ENCODE measurements at regions not wholly inside any gene's neighbourhood (a gene's known extent, or its start where the extent isn't known, plus 50 kb on each side); places are given as distances from the start of the nearest gene placed in this dataset.
"Not testable (repeated sequence)": the region's sequence is repeated elsewhere in the genome, so short reads cannot be mapped to it uniquely, and the experiment has no call there.

- in situ Hi-C loops (cut with HindIII; ENCODE audit: low pct_ligation_motif_present, low sequenced_read_pairs); H3K27me3 ChIP-seq (replicated peaks); H3K4me3 ChIP-seq (ENCODE audit: low read depth, low read length); DNase-seq; H3K36me3 ChIP-seq (replicated peaks); H3K27ac ChIP-seq: not testable (repeated sequence)
Measured at GRCh38 chr1:149635290-149635899, 51.7 kb downstream of the PPIAL4C start.

- H3K27ac ChIP-seq: peak overlapping the region; percentile 100
- peak overlapping the region; percentile 58 for H3K4me3 ChIP-seq (ENCODE audit: low read depth, low read length)
- H3K27me3 ChIP-seq (replicated peaks); in situ Hi-C loops (cut with HindIII; ENCODE audit: low pct_ligation_motif_present, low sequenced_read_pairs); H3K36me3 ChIP-seq (replicated peaks): not testable (repeated sequence)
- DNase-seq: peak; percentile 96
Measured at GRCh38 chr1:149636286-149637122, 52.9 kb downstream of the PPIAL4C start.

- H3K36me3 ChIP-seq (replicated peaks); H3K27ac ChIP-seq; H3K4me3 ChIP-seq (ENCODE audit: low read depth, low read length); DNase-seq; H3K27me3 ChIP-seq (replicated peaks); in situ Hi-C loops (cut with HindIII; ENCODE audit: low pct_ligation_motif_present, low sequenced_read_pairs): not testable (repeated sequence)
Measured at GRCh38 chr1:149638481-149638880, 54.8 kb downstream of the PPIAL4C start.

- H3K27me3 ChIP-seq (replicated peaks); DNase-seq; in situ Hi-C loops (cut with HindIII; ENCODE audit: low pct_ligation_motif_present, low sequenced_read_pairs); H3K4me3 ChIP-seq (ENCODE audit: low read depth, low read length); H3K36me3 ChIP-seq (replicated peaks); H3K27ac ChIP-seq: not testable (repeated sequence)
Measured at GRCh38 chr1:149638901-149639658, 55.4 kb downstream of the PPIAL4C start.

GRCh38 chr1:149641179-149641578 lies 57.5 kb downstream of the PPIAL4C start:
- in situ Hi-C loops (cut with HindIII; ENCODE audit: low pct_ligation_motif_present, low sequenced_read_pairs); H3K27ac ChIP-seq; DNase-seq; H3K4me3 ChIP-seq (ENCODE audit: low read depth, low read length); H3K36me3 ChIP-seq (replicated peaks); H3K27me3 ChIP-seq (replicated peaks): not testable (repeated sequence)

GRCh38 chr1:149644818-149645217 lies 61.2 kb downstream of the PPIAL4C start:
- H3K36me3 ChIP-seq (replicated peaks); in situ Hi-C loops (cut with HindIII; ENCODE audit: low pct_ligation_motif_present, low sequenced_read_pairs); DNase-seq; H3K27me3 ChIP-seq (replicated peaks); H3K27ac ChIP-seq; H3K4me3 ChIP-seq (ENCODE audit: low read depth, low read length): not testable (repeated sequence)

GRCh38 chr1:149646360-149647017 lies 62.8 kb downstream of the PPIAL4C start:
- in situ Hi-C loops (cut with HindIII; ENCODE audit: low pct_ligation_motif_present, low sequenced_read_pairs); H3K27ac ChIP-seq; DNase-seq; H3K27me3 ChIP-seq (replicated peaks); H3K36me3 ChIP-seq (replicated peaks): not testable (repeated sequence)
- H3K4me3 ChIP-seq (ENCODE audit: low read depth, low read length): peak overlapping the region; percentile 39

GRCh38 chr1:149647018-149647373 lies 63.3 kb downstream of the PPIAL4C start:
- H3K27me3 ChIP-seq (replicated peaks); H3K36me3 ChIP-seq (replicated peaks); in situ Hi-C loops (cut with HindIII; ENCODE audit: low pct_ligation_motif_present, low sequenced_read_pairs); DNase-seq; H3K27ac ChIP-seq: not testable (repeated sequence)
- peak overlapping the region; percentile 38 for H3K4me3 ChIP-seq (ENCODE audit: low read depth, low read length)

- not testable (repeated sequence) for H3K27me3 ChIP-seq (replicated peaks); DNase-seq
Measured at GRCh38 chr1:149657750-149658149, 74.1 kb downstream of the PPIAL4C start.

GRCh38 chr1:149658175-149658574 lies 74.5 kb downstream of the PPIAL4C start:
- DNase-seq; H3K27me3 ChIP-seq (replicated peaks); H3K4me3 ChIP-seq (ENCODE audit: low read depth, low read length); H3K27ac ChIP-seq; in situ Hi-C loops (cut with HindIII; ENCODE audit: low pct_ligation_motif_present, low sequenced_read_pairs); H3K36me3 ChIP-seq (replicated peaks): not testable (repeated sequence)

More at GRCh38 chr1:149657750-149658149, 74.1 kb downstream of the PPIAL4C start:
- H3K27ac ChIP-seq; in situ Hi-C loops (cut with HindIII; ENCODE audit: low pct_ligation_motif_present, low sequenced_read_pairs); H3K4me3 ChIP-seq (ENCODE audit: low read depth, low read length); H3K36me3 ChIP-seq (replicated peaks): not testable (repeated sequence)

GRCh38 chr1:149664624-149665023 lies 81.0 kb downstream of the PPIAL4C start:
- H3K27ac ChIP-seq; H3K4me3 ChIP-seq (ENCODE audit: low read depth, low read length); in situ Hi-C loops (cut with HindIII; ENCODE audit: low pct_ligation_motif_present, low sequenced_read_pairs); H3K27me3 ChIP-seq (replicated peaks); H3K36me3 ChIP-seq (replicated peaks); DNase-seq: not testable (repeated sequence)

GRCh38 chr1:149665033-149665432 lies 81.4 kb downstream of the PPIAL4C start:
- H3K27ac ChIP-seq; in situ Hi-C loops (cut with HindIII; ENCODE audit: low pct_ligation_motif_present, low sequenced_read_pairs); DNase-seq: not testable (repeated sequence)

GRCh38 chr1:149665528-149665927 lies 81.9 kb downstream of the PPIAL4C start:
- H3K36me3 ChIP-seq (replicated peaks); H3K4me3 ChIP-seq (ENCODE audit: low read depth, low read length); DNase-seq; in situ Hi-C loops (cut with HindIII; ENCODE audit: low pct_ligation_motif_present, low sequenced_read_pairs); H3K27ac ChIP-seq; H3K27me3 ChIP-seq (replicated peaks): not testable (repeated sequence)

More at GRCh38 chr1:149665033-149665432, 81.4 kb downstream of the PPIAL4C start:
- not testable (repeated sequence) for H3K36me3 ChIP-seq (replicated peaks); H3K4me3 ChIP-seq (ENCODE audit: low read depth, low read length); H3K27me3 ChIP-seq (replicated peaks)

All from brain microvascular endothelial cell (primary cell).